Ecto neural progenitor cell (in vitro differentiated cells): ENCODE measurements at regions not wholly inside any gene's neighbourhood (a gene's known extent, or its start where the extent isn't known, plus 50 kb on each side); places are given as distances from the start of the nearest gene placed in this dataset.

Experiments used
- DNase-seq: peaks from one replicate; pipeline ENCODE4 v3.0.0-alpha.2; 2018; ENCODE audit warnings: low spot score

DNA sequence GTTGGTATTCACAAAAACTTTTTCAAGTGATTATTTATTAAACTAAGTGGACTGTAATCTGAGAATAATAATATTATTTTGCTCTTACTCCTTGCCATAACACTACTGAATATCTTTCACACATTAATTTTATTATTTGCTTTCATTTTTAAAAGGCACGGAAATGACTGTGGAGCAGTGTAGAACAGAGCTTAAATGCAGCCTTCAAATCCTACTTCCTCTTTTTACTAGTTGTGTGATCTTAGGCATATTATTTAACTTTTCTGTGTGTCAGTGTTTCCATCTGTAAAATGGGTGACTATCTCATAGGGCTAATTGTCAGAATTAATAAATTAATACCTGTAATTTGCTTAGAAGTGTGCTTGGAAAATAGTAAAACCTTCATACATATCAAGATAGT lies 55.5 kb upstream of the SLC8A1 start:
- no peak for DNase-seq

DNA sequence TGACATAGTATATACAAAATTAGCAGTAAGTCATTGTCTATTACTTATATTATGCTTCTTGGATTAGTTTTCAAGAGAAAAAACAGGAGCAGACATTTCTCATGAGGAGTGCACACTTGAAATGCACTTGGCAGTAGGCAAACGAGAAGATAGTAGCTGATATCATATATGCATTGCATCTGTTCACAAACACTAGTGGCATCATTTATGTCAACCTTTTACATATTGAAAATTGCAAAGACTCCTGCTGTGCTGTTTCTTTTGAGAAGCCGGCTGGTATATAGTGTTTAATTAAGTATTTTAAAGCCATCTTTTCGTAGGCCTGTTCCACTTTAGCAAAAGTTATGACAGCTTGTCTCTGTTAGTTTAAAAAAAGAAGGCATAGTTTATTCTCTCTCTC lies 58.4 kb upstream of the SLC8A1 start:
- no peak for DNase-seq

DNA sequence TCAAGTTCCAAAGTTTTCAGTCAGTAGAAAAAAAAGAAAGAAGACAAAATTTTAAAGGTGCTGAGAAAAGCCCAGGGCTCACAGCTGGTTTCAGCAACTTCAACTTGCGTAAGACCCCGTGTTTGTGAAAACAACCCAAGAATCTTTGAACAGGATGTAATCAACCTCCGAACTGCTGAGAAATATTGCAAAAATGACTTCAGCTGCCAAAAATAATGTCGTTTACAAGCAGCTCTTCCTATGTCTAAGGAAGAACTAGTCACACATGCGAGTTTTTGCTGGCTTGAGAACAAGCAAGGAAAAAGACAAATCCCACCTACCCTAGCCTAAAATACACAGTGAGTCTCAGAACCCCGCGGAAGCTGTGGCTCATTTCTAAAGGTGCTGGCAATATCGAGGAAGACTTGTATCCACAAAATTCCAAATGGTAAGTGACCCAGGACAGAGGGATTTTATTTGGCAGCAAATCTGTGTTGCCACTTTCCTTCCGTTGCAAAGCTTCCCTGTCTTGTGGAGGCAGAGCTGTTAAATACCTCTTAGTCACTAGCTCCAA lies 59.8 kb upstream of the SLC8A1 start:
- no peak for DNase-seq

DNA sequence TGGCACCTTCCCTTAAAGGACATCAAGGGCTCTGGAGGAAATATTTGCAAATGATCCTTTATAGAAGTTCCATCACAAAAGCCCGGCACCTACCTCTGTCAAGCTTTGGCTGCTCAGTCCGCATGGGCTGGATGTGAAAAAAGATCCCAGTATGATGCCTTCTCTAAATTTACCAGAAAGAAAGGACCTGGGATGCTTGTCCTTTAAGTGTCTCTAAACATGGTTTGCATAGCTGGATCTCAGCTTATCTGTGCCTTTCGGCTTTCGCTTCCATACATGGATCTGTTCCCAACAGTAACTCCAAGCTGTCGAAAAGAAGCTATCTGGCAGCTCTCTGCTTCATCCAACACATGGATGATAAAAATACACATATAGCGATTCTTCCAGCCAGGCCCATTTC lies 60.4 kb upstream of the SLC8A1 start:
- DNase-seq = no peak

DNA sequence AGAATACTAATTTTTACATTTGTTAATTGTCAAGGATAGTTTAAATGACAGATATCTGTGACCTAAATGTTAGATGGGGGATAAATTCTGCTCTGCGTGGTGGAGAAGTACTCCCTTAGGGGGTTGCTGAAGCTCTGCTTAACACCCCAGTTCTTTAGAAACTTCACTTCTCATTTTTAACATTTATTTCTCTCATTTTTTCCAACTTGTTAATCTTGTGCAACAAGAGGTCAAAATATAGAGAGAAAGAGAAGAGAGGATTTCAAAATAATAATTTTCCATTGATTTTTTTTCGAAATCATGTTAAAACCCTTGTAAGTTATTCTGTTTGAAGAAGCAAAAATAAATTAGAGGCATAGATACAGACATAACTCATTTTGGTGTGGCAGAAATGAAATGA lies 61.3 kb upstream of the SLC8A1 start:
- DNase-seq = no peak

DNA sequence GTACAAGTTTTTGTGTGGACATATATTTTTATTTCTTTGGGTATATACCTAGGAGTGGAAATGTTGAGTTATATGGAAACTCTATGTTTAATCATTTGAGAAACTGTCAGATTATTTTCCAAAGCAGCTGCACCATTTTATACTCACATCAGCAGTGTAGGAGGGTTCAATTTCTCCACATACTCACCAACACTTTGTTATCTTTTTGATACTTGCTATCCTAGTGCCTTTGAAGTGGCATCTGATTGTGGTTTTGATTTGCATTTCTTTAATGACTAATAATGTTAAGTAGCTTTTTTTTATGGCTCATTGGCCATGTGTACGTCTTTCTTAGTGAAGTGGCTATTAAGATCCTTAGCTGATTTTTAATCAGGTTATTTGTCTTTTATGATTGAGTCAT lies 64.7 kb upstream of the SLC8A1 start:
- no peak for DNase-seq

DNA sequence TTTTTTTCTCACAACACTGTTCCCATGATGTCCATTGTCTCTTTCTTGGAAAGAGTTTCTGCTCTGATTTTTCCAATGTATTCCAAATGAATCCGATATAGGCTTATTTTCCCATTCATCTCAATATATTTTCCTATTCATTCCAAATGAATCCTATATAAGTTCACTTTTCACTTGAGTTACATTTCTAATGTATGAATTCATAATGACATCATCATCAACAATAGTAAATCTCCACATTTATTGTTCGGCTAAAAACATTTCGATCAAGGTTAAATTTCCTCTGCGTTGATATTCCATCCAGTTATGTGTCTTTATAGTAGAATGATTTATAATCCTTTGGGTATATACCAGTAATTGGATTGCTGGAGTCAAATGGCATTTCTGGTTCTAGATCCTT lies 76.7 kb upstream of the SLC8A1 start:
- DNase-seq = no peak

DNA sequence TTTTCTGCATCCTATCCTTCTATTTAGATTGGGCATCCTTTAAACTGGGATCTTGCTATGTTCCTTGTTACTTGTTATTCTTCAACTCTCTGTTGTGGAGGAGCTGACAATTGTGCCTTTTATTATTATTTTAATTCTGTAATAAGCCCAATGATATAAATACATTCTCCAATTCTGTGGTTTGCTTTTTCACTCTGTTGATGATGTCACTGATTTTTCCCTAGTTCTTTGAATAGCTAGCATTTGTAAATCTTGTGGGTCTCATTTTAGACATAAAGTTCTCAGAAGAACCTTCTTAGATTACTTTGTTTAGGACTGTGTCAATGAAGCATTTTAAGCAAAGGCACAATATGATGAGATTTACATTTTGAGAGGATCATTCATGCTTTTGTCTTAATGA lies 79.5 kb upstream of the SLC8A1 start:
- no peak for DNase-seq

DNA sequence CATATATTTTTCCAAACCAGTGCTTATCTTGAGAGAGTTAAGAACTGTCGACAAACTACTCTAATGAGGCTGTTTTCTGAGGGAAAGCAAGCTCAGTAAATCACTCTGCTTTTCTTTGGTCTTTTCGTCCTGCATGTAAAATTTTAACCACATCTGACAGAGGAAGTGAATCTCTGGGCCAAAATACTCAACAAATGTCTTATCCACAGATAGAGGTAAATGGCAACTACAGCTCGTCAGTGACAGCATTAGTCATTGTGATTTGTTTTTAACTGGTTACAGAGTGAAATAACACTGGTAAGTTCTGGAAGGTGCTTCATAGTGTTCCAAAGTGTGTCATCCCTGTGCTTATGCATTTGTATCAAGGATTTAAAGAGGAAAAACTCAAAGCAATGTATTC lies 82.6 kb upstream of the SLC8A1 start:
- no peak for DNase-seq

DNA sequence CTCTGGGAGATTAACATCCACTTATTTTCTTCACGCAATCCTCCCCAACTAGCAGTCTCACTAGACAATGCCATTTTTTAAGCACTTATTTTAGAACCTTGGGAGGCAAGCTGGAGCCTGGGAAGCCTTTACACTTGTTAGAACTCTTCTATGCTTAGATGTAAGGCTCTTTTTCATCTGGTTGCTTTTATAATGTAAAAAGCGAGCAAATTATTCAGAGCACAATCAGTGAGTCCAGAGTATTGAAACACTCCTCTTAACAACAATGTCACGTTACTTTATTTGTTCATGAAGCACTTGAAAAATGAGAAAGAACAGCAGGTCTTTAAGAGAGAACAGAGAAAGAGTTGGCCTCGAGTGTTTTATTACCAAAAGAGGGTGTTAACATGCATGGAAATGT lies 84.1 kb upstream of the SLC8A1 start:
- no peak for DNase-seq

DNA sequence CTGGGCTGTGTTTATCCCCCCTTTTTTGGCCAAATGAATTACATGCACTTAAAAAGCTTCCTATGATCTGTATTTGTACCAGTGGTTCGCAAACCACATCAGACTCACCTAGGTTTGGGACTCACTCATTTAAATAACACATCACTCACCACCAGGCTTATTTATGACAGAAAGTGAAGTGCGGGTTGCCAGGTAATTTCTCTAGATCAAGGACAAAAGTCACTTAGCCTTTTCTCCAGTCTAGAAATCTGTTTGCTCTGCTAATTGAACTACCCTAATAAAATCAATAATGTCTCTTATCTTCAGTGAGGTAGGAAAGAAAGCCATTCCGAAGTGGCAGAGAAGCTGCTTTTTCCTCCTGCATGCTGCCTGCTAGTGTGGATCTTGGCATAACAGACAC lies 88.1 kb upstream of the SLC8A1 start:
- DNase-seq = no peak

DNA sequence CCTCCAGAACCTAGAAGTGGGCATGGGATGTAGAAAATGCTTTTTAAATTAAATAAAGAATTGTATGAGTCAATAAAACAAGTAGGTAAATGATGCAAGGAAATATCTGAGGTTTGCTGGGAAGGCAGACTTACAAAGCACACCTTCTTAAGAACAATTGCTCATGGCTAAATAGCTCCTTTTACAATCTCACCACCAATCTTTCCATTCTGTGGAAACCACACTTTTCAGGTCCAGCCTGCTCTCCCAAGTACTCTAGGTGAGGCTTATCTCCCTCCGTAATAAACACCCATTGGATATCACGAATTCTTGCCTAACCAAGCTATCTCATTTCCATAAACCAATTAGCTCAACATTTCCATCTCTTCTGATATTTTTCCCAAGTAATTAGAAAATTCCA lies 91.5 kb upstream of the SLC8A1 start:
- DNase-seq = no peak

DNA sequence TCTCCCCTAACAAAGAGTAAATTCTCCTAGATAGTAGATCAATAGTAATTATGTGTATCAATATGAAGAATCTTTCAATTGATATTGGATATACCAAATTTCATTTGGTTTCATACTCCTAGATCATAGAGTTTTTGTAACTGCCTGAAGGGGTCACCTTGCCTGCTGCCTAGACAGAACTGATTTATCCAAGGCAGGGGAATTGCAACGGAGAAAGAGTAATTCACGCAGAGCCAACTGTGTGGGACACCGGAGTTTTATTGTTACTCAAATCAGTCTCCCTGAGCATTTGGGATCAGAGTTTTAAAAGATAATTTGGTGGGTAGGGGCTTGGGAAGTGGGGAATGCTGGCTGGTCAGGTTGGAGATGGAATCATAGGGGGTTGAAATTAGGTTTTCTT lies 92.2 kb upstream of the SLC8A1 start:
- DNase-seq = no peak

DNA sequence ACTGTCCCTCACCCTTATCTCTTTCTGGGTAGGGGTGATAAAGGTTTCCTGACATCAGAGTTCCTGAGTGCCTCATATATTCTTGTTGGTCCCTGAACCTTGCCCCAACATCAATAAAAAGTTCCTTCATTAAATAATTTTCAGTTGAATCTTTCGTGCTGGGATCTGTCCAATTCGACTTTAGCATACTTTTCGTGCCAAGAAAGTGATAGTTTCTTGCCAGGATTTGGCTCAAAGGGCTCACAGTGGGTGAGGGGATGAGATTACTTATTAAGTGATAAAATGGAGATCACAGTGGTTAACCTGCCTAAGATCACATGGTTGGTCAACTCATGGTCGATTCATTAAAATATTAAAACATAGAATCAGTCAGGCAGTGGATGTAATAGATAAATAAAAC lies 93.8 kb upstream of the SLC8A1 start:
- DNase-seq = no peak

DNA sequence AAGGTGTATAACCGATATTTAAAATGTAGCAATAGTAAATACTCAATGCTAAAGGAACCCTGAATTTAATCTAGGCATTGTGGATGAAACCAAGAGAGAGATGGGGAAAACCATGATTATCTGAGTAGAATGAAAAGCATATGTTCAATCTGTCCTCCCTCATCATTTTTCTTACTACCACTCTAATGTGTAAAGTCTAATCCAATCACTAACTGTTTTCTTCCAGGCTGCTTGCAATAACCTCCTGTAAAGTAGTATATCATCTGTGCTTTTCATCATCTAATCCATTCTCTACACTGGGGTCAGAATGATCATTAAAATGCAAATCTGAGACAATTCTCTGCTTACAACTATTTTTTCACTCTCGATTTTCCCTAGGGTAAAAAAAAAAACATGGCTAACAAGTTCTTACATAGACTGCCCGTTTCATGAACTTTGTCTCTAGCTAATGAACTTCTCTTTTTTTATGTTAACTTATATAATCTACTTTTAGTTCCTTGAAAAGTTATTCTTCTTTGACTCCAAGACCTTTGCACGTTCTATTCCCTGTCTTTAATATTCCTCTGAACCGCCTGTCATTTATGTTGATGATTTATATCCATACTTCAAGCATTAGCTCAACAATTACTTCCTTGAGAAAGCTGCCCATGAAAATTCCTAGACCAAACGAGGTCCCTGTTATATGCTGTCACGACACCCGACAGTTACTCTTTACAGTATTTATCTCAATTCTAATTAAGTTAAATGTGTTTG lies 94.7 kb upstream of the SLC8A1 start:
- no peak for DNase-seq

DNA sequence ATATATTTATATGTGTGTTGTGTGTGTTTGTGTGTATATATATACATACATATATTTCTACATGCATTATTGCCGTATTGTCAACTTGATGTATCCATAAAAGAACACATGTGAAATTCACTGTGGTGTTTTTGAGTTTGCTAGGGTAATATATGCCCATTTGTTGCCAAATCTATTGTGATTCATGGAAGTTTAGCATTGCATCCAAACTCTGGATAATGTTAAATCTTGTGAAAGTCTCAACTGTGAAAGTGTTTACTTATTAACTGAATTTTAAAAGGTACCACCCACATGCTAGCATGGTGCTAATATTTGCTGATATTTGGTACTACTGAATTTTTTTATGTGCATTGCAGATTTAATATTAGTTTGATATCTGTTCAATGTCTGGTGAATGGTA lies 96.6 kb upstream of the SLC8A1 start:
- DNase-seq = no peak

DNA sequence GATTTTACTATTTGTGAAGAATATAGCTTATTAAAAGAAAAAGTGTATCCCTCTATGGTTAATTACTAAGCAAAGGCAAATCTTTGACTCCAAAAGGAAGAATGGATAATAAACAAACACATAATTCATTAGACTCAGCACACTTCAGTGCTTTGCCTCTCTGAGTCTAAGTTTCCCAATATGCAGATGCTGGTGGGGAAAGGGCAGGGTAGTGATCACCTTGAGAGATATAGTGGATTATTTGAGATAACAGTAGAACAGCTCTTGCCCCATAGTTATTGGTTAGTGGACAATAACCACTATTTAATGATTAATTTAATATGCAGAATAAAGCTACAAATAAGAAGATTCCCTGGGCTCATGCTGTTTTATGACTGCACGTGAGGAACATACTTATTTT lies 98.2 kb upstream of the SLC8A1 start:
- no peak for DNase-seq

DNA sequence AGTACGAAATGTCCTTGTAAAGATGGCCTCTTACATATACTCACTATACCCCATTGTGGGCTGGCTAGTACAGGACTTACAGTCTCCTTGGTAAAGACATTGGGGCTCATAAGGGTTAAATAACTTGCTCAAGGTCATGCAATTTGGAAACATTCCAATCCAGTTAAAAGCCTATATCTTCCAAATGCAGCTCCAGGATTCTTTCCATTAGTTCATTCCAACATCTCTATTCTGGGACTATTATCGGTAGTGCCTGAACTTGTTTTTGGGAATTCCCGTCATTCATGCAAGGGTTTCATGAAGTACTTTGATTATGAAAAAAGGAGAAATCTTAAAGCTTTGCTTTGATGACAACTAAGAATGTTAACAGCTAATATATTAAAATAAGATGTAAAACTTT lies 99.2 kb upstream of the SLC8A1 start:
- no peak for DNase-seq

DNA sequence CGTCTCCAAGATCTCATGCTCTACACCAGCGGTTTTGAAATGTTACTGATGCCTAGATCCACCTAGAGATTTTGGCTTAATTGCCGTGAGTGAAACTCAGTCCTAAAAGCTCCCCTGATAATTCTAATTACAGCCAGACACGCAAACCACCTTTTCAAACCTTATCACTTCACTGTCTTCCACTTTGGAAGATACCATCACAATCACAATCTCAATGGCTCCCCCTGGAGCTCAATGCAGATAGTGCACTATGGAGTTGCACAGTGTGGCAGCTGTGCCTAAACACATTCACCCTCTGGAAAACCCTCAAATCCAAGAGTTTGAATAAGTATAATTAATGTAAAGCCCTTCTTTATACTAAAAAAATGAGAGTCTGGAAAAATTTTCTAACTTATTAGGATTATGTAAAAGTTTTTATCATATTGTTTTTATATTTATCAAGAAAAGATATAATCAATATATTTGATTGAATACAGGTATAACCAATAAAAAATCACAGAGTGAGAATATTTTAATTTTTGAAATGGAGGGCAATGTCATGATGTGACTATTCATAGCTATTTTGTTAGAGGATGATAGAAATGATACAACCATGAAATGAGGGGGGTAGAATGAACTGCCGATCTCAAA lies 102.9 kb upstream of the SLC8A1 start:
- peak; percentile 67 for DNase-seq

DNA sequence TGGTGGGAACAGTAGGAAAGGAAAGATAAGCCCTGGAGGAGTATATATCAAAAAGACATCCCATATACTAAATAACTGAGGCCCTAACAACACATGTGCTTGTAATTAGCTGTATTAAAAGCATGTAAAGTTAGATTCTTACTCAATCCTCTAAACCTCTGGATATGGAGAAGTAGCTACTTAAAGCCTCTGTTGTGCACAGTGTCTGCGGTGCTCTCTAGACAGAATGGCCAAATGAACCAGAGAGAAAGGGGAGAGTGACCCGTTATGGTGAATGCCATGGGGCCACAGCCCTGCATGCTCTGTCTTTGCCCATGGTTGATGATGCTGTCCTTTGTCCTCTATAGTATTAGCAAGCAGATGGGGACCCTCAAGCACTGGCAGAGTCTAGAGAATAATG lies 104.4 kb upstream of the SLC8A1 start:
- no peak for DNase-seq

DNA sequence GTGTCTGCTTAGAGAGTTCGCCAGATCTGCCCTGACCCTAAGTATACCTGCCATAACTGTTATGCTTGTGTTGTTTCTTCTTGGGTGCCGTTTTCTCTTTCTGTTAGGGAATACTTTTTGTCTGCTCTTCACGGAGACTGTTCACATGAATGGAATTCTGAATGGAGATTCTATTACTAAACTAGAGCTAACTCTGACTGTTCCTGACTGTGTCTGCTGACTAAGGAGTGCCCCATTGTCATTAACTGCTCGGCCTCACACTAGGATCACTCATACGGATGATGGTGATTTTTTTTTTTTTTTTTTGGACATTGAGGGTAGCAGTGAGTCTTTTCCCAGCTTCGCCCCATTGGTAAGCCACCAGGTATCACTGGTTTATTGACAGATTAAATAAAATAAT lies 104.8 kb upstream of the SLC8A1 start:
- DNase-seq = no peak

DNA sequence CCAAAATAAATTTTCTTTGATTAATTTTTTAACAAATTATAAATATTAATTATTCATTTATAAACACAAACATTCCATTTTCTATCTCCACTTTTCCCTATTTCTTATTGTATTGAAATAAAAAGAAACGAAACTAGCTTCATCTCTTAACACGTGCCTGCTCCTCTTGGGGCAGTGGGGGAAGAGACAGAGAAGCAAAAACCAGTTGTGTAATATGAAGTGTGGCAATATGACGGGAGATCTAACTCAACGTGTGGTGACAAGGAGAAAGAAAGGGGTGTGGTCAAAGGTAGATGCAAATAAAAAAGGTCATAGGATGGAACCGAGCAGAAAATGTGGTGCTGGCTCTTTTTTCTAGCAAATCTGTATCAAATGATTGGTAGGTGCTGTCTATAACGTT lies 106.9 kb upstream of the SLC8A1 start:
- no peak for DNase-seq

DNA sequence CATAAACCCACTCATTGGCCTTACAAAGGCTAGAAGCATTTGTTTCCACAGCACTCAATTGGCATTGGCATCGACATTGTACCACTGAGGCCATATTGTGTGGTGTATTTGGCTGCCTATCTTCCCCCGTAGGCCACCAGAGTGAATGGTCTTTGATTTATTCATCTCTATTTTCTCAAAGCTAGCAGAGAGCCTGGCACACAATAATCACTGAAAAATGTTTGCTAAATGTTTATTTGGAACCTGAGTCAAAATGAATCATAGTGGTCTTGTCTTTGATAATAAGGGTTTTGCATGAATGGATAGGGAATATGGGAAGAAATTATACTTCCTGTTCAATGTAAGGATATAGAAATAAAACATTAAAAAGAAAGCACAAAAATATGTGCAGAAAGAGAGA lies 107.3 kb upstream of the SLC8A1 start:
- DNase-seq = no peak

DNA sequence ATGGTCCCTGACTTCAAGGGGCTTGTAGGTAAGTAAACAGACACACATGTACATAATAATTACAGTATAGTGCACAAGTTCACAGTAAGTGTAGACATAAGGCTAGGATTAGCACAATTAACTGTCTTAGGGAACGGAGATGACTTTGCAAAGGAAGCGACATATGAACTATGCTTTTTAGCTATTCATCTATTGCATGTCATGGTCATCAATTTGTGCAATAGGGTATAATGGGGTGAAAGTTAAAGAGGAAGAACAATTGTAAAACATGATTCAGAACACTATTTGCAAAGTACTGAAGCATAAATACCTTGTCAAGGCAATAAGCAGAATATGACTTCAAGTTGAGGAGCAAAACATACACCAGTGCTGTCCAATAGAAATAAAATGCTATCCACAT lies 112.3 kb upstream of the SLC8A1 start:
- no peak for DNase-seq
